GM12891 (cell line): ENCODE measurements at regions not wholly inside any gene's neighbourhood (a gene's known extent, or its start where the extent isn't known, plus 50 kb on each side); places are given as distances from the start of the nearest gene placed in this dataset.

Experiments used
- PAX5 ChIP-seq: IDR thresholded peaks from 2 replicates; pipeline ENCODE4 v1.6.1; 2011; ENCODE audit warnings: low read length, moderate library complexity, mild to moderate bottlenecking; ENCODE audit not compliant: insufficient read depth, severe bottlenecking
- POLR2A ChIP-seq: IDR thresholded peaks from 2 replicates; pipeline ENCODE4 v1.6.1; 2011; ENCODE audit warnings: low read depth, low read length, control low read depth
- POLR2AphosphoS5 ChIP-seq: IDR thresholded peaks from 2 replicates; pipeline ENCODE4 v1.6.1; 2011; ENCODE audit warnings: low read depth, low read length, control low read depth
- SPI1 ChIP-seq: IDR thresholded peaks from 2 replicates; pipeline ENCODE4 v1.6.1; 2011; ENCODE audit warnings: low read depth, low read length, control low read depth
- TAF1 ChIP-seq: IDR thresholded peaks from 2 replicates; pipeline ENCODE4 v1.6.1; 2011; ENCODE audit warnings: low read depth, low read length, control low read depth

GRCh38 chr13:22168437-22169190, 497.7 kb downstream of the FGF9 start:
- TF ChIP-seq POLR2A (no peak), TAF1 (no peak), POLR2AphosphoS5 (no peak), PAX5 (no peak), SPI1 (no peak)
